DMS153 treated with DMSO at 0.1 percent for 48 hours (cell line): ENCODE measurements at regions not wholly inside any gene's neighbourhood (a gene's known extent, or its start where the extent isn't known, plus 50 kb on each side); places are given as distances from the start of the nearest gene placed in this dataset.

Experiments
- DNase-seq: peaks from one replicate; lab custom pipeline; 2025; ENCODE audit not compliant: unreplicated experiment; lab: John Stamatoyannopoulos, UW

DNA sequence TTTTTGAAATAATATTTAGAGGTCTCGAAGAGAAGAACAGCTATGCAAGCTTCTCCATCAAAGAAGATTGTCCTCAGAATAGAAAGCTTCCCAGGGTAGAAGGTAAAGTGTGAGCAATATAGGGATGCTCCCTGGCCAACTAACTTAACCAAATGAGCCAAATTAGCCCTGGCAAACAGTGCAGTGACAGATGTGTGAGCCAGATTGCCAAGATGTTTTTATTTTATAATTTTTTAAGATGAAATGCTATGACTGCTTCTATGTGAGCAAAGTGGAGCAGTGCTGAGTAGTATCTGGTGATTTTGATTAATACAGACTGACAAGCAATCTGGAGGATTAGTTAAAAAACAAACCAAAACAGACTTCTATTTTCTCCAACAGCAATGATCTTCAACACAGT is 202.1 kb downstream of the NOVA1 start:
- no peak for DNase-seq

DNA sequence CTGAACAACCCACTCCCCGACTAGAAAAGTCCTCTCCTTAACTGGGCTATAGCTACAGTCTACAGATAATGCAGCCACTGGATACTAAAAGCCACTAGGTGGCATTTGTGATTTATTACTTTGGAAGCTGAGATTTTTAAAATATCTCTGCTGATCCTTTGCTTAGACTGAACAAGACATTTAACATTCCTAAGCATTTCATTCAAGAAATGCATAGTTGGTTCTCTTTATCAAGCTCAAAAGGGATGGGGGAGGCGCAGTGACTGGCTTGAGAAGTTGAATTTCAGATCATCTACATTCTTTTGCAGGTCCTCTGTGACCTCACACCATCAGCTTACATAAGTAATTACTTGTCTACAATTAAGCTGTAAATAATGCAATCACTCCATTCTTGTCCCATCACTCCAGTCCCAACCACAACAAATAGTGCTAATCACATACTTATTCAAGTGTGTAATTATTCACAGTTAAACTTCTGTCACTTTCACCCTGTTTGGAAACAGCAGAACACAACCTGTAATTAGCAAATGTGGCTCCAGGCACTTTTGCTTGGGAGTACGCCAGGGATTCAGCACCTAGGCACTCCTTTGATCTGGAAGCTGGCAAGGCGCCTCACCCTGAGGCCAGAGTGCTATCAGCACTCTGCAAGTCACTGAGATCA is 203.6 kb downstream of the NOVA1 start:
- peak; percentile 70 for DNase-seq

DNA sequence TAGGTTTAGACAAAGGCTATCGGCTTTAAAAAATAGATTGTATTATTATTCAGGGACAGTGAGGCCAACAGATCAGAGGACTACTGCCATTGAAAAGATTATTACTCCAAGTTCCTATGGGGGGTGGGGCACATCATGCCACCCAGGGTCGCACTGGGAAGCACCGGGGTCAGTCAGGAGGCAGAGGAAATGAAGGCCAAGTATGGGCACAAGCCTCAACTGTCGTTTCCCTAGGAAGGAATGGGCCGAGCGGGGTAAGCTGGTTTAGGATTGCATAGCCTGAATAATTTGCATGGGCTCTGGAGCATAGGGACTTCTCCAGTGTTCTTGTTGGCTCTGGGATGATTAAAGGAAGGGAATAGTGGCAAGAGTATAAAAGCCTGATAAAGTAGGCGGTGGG is 205.3 kb downstream of the NOVA1 start:
- DNase-seq: no peak

DNA sequence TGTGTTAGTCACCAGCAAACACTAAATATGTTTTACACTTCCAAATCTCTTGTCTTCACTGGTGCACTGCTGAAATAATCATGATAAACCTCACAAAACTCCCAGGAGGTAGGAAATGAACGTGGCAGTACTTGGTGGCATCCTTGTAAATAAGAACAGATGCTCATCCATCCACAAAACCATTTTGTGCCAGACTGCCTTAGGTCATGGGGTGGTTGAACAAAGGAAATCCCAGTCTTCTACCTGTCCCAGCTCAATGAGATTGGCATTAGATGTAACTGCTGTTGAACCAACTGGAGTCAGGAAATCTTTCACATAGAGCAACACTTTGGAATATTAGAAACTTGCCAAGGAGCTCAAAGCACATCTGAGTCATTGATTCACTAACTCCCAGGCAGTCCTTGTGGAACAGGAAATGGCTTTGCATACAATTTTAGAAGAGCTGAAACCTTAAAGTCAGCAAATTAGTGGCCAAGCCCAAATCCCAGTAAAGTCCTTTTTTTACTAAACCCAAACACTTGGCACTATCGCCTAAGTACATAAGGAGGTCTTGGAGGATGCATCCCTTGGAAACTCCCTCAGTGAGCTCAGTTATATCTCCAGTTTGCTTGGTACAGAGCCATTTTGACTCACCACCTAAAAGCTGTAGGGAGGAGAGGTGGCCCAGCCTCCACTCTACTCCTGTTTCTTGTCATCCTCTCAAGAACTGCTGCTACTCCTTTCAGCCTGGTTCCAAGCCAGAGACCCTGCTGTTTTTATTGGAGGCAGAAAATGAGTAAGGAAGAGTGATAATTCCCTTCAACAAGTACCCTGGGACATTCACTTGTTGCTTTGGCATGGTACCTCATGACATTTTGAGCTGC is 208.0 kb downstream of the NOVA1 start:
- DNase-seq: no peak

DNA sequence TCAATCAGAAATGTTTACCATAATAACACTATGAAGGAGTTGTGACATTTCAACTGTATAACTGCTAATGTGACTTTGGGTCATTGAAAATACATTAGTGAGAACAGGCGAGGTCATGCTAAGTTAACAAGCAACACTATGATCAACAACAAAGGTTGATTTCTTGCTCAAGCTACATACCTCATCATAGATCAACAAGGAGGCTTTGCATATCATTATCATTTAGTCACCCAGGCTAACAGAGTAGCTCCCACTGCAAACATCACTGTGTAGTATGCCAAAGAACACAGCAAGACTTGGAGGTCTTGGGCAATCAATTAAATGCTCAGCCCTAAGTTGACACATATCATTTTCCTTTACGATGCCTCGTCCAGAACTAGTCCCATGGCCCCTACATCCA is 212.5 kb downstream of the NOVA1 start:
- no peak for DNase-seq

DNA sequence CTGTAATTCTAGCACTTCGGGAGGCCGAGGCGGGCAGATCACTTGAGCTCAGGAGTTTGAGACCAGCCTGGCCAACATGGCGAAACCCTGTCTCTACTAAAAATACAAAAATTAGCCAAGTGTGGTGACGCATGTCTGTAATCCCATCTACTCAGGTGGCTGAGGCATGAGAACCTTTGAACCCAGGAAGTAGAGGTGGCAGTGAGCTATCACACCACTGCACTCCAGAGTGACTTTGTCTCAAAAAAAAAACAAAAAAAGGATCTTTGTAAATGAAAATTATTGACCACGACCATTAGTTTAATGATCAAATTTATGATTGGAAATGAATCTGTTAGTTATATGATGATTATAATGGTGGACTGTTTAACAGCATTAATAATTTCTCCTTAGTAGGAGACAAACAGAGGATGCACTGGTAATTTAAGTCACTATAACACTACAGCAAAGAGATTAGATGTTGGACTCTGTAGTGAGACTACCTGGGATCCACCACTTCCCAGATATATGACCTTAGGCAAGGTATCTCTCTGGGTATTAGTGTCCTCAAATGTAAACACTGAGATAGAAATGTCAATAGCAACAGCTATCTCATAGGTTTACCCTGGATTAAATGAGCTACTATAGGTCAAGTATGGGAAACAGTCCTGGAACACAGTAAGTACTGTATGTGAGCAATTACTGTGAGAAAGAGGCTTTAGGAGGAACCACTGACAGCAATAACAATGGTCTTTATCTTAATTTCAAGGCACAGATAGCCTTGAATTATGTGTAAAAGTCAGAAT is 214.7 kb downstream of the NOVA1 start:
- no peak for DNase-seq

DNA sequence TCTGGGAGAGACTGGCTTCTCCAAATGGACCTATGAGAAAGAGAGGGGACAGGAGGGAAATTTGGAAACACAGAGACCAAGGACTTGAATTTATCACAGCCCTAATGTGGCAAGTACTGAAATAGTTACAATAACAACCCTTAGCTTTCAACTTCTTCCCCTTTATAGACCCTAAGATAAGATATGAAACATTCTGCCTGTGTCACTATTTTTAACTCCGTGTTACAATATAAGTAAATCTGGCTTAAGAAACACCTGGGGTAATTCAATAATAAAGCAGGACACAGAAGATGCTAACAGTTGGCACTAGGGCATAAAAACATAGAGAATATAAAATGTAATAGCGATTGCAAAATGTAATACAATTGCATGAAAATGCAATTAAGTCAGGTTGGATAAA is 216.4 kb downstream of the NOVA1 start:
- no peak for DNase-seq

DNA sequence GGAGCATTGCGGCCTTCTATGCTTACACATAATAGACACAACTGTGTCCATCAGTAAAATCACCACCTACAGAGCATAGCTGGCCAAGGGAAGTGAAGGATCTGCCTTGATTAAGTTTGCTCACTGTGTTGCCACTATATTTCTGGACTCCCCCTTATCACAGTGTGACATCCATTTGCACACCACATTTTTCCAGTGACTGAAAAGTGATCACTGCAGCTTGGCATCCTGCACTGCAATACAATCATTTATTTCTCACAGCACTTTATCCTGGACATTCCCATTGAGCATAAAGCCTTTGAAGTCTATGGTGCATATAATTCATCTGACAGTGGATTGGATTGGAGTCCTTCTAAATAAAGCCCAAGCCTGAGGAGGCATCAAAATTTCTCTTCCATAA is 217.2 kb downstream of the NOVA1 start:
- DNase-seq: no peak

DNA sequence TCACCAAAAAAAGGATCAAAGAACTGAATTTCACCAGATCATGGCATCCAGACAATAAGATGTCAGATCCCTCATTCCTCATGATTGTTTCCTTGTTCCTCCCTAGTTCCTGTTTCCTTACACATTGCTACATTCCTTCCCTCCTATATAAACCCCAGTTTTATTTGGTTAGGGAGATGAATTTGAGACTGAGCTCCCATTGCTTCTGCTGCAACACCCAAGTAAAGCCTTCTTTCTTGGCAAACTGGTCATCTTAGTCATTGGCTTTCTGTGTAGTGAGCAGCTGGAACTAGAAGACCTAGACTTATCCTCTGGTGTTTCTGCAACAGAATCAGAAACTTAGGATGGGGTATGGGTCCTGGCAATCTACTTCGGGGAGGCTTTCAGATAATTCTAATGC is 217.9 kb downstream of the NOVA1 start:
- no peak for DNase-seq

DNA sequence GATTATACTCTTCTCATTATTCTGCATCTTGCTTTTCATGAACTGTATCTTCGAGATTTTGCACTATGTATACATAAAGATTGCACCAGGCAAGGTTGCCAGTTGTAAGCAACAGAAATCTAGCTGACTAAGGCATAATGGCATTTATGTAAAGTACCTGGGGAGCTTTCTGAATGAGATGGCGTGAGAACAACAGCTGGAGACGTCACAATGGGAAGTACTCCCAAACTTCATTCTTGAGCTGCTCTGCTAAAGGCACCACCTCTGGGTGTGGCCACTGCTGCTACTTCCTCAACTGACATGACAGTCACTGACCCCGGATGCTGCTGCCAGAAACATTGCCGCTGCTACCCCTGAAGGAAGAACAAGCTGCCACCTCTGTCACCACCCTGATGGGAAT is 220.7 kb downstream of the NOVA1 start:
- no peak for DNase-seq

DNA sequence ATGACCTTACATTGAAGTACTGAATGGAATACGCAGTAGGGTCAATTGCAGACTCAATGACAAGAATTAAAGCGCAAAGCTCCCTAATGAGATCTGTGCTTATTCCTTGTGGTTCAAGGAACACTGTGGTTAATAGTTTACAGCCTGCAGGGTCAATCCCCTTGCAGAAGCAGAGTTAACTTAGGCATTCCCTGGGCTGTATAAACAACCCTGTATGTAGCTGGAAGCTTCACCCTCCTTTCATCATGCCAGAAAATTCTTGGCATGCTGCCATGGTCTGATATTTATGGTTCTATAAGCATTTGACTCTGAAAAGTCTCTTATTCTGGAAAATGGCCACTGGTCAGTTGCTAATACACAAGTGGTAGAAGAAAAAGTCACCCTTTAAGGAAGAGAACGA is 227.7 kb downstream of the NOVA1 start:
- DNase-seq: no peak

DNA sequence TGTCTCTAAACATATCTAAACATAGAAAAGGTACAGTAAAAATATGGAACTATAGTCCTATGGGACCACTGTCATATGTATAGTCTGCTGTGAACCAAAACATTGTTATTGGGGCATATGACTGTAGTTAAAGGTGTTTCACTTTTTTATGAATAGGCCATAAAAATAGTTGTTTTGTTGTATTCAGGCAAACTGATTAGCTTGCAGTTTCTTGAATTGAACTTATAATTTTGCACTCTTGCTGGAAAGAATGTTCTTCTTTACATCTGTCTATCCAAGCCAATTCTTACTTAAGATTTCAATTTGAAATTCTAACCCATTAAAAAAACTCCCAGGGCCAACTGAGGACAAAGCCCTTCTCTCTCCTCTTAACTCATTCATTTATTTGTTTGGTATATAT is 234.1 kb downstream of the NOVA1 start:
- no peak for DNase-seq

DNA sequence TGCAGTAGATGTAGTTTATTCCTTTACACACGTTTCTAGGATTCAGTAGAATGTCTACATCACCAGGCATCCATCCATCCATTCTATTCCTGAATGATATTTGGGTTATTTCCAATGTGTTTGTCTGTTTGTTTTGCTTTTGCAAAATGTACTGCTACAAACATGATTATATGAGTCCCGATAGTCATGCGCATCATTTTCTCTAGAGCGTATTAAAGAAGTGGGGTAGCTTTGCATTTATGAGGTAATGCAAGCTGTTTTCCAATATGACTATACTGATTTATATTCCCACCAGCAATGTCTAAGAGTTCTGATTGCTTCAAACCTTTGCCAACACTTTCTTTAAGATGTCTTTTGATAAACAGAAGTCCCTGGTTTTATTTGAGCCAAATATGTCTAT is 253.2 kb downstream of the NOVA1 start:
- DNase-seq: no peak

DNA sequence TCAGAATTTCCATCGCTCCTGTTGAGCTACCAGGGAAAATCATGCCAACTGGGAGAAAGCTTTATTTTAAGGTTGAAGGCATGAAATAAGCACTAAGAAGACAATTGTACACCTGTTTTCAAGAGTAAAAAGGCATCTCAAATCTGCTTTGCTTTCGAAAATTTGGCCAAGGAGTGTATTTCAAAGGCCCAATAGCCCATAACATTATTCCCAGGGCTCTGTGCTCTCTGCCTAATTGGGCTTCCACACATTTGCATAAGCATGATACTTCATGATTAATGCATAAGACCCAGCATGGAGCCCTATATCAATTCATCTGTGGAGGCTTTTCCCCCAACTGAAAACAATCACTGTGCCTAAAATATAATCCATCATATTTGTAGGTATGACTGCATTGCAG is 258.5 kb downstream of the NOVA1 start:
- no peak for DNase-seq

DNA sequence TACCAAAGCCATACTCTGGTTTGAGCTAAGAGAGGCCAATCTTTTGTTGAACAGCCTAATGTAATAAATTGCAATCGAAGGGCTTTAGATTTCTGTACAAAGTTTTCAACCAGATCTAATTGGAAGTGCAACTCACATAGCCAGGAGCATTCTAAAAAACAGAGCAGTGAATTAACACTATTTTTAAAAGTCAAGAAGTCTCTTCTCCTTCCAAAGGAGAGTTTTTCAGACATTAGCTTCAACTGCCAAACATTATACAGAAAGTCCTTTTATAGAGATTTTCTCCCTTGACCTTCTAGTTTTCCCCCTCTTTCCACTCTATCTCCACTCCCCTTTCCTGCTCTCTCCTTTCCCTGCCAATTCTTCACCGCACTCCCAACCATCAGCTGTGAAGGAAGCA is 259.6 kb downstream of the NOVA1 start:
- no peak for DNase-seq

DNA sequence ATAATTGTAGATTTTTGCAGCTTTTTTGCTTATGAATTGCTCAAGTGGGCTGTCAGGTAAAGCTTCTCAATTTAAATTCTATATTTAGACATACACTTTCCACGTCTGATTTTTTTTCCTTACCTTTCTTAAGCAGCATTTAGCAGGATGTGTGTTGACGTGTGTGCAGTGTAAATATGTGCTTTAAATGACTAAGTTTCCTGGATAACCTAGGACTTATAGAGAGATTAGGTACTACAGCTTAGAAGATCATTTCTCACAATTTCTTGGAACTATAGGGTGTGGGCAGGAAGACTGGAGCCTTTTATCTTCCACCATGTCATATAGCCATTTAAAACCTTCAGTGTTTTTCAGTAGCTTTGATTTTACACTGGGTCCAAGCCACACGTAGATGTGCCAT is 263.5 kb downstream of the NOVA1 start:
- DNase-seq: no peak

DNA sequence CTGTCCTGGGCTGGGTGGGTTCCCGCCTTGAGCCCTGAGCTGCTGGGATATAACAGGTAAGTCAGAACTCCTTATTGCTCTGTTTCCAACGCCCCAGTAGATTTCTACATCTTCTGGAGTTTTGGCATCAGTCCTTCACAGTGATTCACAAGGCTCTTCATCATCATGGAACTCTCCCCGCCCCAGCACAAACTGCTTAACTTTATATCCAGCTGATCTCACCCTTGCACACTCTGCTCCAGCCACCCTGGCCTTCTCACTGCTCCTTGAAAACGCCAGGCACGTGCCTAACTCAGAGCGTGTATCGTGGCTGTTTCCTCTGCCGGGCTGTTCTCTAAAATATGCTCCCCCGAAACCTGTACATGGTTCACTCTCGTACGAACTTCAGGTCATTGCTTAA is 264.9 kb downstream of the NOVA1 start:
- no peak for DNase-seq

DNA sequence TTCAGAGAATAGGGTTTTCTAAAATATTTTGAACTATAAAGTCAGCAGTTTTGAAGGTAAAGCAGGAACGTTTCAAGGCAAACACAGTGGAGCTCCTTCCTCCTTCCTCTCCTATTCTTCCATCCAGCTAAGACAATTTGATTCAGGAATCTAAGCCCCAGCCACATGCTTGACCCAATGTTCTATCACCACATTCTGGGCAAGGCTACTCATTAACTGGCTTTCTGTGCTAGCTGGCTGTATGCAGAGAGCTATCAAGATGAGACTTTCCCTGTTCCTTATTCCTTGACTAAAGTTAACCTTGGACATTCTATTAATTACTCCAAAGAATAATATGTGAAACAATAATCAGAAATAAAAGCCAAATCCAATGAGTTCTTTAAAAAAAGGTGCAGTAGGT is 266.9 kb downstream of the NOVA1 start:
- no peak for DNase-seq

DNA sequence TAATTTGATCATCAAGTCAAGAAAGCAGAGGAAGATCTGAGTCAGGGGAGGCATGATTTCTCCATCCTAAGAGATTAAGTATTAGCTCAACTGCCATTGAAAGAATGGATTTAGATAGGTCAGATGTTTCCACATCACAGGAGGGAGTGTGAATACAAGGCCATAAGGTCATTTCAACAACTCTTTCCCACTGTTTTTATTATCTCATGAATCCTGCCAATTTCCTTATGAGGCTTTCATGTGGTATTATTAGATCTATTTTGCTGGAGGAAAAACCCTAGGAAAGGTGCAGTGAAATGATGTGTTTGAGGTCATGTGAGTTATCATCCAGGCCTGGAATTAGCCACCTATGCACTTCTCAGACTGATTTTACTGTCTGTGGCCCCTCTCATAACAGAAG is 269.0 kb downstream of the NOVA1 start:
- DNase-seq: no peak

DNA sequence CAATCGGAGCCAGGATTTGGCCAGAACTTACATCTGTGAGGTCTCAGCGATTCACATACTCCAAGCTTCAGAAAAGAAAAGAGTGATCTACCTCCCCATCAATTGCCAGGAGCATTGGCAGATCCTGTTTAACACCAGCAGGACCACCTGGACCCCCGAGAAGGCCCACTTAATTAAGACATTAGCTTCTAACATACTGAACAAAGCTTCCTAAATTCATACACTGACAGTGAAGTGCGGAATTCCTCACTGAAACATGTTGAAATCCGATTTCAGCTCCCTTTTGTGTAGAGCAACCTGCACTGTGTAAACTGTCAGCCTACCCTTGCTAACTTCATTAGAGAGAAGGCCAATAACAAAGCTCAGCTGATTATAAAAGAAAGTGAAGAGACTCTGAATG is 274.0 kb downstream of the NOVA1 start:
- peak; percentile 49 for DNase-seq

DNA sequence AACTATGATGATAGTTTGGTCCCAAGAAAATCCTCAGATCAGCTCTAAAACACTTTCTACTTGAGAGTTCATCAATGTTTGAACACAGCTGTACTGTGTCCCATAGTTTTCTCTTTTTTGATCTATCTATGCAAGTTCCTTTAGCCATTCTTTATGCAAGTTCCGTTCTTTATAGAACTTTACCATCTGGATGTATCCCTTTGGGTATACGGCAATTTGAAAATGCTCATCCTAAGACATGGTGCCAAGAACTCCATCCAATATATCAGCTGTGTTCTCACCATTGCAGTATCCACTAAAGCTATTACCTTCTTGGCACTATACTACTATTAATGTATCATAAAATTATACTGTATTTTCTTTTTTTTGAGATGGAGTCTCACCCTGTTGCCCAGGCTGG is 276.9 kb downstream of the NOVA1 start:
- DNase-seq: no peak
